C4-2B (cell line): ENCODE measurements at regions not wholly inside any gene's neighbourhood (a gene's known extent, or its start where the extent isn't known, plus 50 kb on each side); places are given as distances from the start of the nearest gene placed in this dataset.
"Not testable (repeated sequence)": the region's sequence is repeated elsewhere in the genome, so short reads cannot be mapped to it uniquely, and the experiment has no call there.

Source experiments
- H3K27ac ChIP-seq: fragments of 450-650 bp; 2 replicates; pipeline ENCODE4 v1.5.1; 2017
- CTCF ChIP-seq: fragments of 450-650 bp; conservative IDR thresholded peaks from 2 replicates; pipeline ENCODE4 v1.5.1; 2017; ENCODE audit warnings: mild to moderate bottlenecking
- ZFX ChIP-seq: fragments of 450-650 bp; IDR thresholded peaks from 2 replicates; pipeline ENCODE4 v1.6.1; 2017

- TF ChIP-seq CTCF (no peak), ZFX (no peak)
- H3K27ac ChIP-seq = no peak overlapping the region
Observed at GRCh38 chr5:158200619-158201018, 341.7 kb upstream of the CLINT1 start.

DNA sequence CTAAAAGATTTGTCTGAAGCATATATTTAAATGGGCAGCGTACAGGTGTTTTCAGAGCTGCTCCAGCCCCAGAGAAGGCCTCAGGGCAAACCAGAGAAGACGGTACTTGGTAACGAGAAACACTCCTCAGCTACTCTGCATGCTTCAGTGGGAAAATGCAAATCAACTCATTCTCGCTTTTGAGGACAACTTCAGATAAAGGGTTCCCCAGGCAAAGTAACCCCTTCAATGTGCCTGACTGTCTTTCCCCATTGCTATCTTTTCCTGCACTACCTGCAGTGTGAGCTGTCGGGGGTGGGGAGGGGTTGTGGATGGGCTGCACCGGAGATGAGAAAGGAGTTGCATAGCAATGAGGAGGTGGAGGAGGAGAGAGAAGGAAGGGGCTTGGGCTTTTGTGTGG, 339.7 kb upstream of the CLINT1 start:
- TF ChIP-seq ZFX = no peak
- TF ChIP-seq CTCF = no peak
- H3K27ac ChIP-seq = no peak overlapping the region

DNA sequence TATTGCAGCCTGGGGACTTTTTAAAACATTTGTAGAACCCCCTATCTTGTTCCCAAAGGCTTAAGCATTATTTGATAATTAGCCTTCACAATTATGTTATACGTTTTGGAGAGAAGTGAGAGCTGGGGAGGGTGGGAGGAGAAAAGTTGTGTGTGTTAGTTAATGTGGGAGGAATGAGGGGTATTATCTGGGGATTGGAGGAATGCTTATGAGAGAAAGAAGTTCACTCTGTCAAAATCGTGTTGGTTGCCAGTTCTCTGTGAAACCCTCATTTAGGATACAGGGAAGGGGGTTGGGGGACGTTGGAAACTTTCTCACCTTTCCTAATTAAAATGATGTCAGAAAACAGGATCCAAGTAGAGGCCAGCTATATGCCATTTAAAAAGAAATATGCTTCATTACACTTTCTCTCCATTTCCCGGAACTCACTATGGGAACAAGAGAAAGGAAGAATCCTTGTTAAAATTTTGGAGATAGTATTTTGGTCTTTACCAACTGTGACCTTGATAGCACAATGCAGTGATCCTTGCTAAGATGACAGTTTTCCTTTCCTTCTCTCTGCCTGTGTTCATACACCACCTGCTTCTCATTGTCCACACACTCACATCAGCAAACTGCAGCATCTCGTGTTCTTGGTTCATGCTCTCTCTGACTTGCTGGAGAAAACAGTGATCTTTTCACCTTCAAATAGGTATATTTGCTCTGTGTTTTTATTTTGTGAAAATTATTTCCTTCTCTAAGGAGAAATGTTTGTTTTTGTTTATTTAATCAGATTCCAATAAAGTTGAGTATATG, 336.7 kb upstream of the CLINT1 start:
- no peak overlapping the region for H3K27ac ChIP-seq
- TF ChIP-seq ZFX (no peak), CTCF (no peak)

- TF ChIP-seq ZFX (no peak), CTCF (no peak)
- no peak overlapping the region for H3K27ac ChIP-seq
Observed at GRCh38 chr5:158194561-158194976, 335.6 kb upstream of the CLINT1 start.

DNA sequence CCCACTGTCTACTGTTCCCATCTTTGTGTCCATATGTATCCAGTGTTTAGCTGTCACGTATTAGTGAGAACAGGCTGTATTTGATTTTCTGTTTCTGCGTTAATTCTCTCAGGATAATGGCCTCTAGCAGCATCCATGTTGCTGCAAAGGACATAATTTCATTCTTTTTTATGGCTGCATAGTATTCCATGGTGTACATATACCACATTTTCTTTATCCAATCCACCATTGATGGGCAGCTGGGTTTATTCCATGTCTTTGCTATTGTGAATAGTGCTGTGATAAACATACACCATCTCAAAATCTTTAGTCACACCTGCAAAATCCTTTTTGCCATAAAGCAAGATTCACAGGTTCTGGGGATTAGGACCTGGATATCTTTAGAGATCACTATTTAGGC, 334.4 kb upstream of the CLINT1 start:
- not testable (repeated sequence) for H3K27ac ChIP-seq

GRCh38 chr5:158180407-158180806, 321.5 kb upstream of the CLINT1 start:
- TF ChIP-seq ZFX = no peak
- TF ChIP-seq CTCF = no peak
- H3K27ac ChIP-seq = no peak overlapping the region

DNA sequence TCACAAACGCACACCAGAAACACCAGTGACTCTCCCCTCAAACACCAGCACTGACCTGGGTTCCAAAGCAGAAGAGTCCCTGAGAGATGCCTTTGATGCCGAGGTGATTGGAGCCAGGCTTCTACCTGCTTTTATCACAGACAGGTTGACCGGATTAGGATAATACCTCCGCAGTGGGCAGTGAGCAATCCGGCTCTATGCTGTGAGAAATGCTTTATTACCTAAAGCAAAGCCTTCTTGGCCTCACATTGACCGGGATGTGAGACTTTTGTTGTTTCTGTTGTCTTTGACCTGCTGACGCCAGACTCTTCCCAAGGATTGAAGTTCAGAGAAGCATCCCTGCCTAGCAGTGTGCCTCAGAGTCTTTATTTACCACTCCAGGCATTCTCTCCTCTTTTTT, 320.3 kb upstream of the CLINT1 start:
- no peak overlapping the region for H3K27ac ChIP-seq
- TF ChIP-seq ZFX (no peak), CTCF (no peak)

- no peak for TF ChIP-seq ZFX
Observed at GRCh38 chr5:158178535-158178934, 319.6 kb upstream of the CLINT1 start.

More at GRCh38 chr5:158178535-158178934, 319.6 kb upstream of the CLINT1 start:
- no peak overlapping the region for H3K27ac ChIP-seq
